ENCODE measurements at regions not wholly inside any gene's neighbourhood (a gene's known extent, or its start where the extent isn't known, plus 50 kb on each side); places are given as distances from the start of the nearest gene placed in this dataset.

- no peaks in the 10 kb centered on the region for H3K27me3 ChIP-seq (ENCODE audit: control insufficient read depth in 2 of 2, insufficient read depth in 1 of 2, low read length in 1 of 2)
- 97% methylated on average over 14 of the region's 14 CpGs for WGBS
- H3K4me3 ChIP-seq (ENCODE audit: low read length in 2 of 2), result no peak overlapping the region
- no peak overlapping the region for H3K27ac ChIP-seq (ENCODE audit: low read depth in 1 of 2, low read length in 1 of 2)
- no peaks in the 10 kb centered on the region for H3K36me3 ChIP-seq (ENCODE audit: control insufficient read depth in 2 of 2, insufficient read depth in 2 of 2, low read length in 1 of 2)
- DNase-seq (ENCODE audit: low read depth in 6 of 9, low spot score in 9 of 9), result no peak
- H3K9me3 ChIP-seq (ENCODE audit: control insufficient read depth in 2 of 2, insufficient read depth in 1 of 2, low read length in 1 of 2), result peaks cover 0 to 4% of the 10 kb centered on the region in 2 donors
- H3K4me1 ChIP-seq (ENCODE audit: control insufficient read depth in 2 of 2, insufficient read depth in 2 of 2, low read length in 2 of 2), result no peaks in the 10 kb centered on the region
Observed at GRCh38 chr4:84243685-84244084, 255.4 kb downstream of the NKX6-1 start.

GRCh38 chr4:84239278-84239845 is 259.7 kb downstream of the NKX6-1 start:
- H3K4me3 ChIP-seq (ENCODE audit: low read length in 2 of 2), result no peak overlapping the region
- H3K4me1 ChIP-seq (ENCODE audit: control insufficient read depth in 2 of 2, insufficient read depth in 2 of 2, low read length in 2 of 2), result no peaks in the 10 kb centered on the region
- peaks cover 0 to 4% of the 10 kb centered on the region in 2 donors for H3K9me3 ChIP-seq (ENCODE audit: control insufficient read depth in 2 of 2, insufficient read depth in 1 of 2, low read length in 1 of 2)
- 72% methylated on average over 4 of the region's 4 CpGs for WGBS
- no peak for DNase-seq (ENCODE audit: low read depth in 6 of 9, low spot score in 9 of 9)
- no peaks in the 10 kb centered on the region for H3K36me3 ChIP-seq (ENCODE audit: control insufficient read depth in 2 of 2, insufficient read depth in 2 of 2, low read length in 1 of 2)
- H3K27me3 ChIP-seq (ENCODE audit: control insufficient read depth in 2 of 2, insufficient read depth in 1 of 2, low read length in 1 of 2), result no peaks in the 10 kb centered on the region
- H3K27ac ChIP-seq (ENCODE audit: low read depth in 1 of 2, low read length in 1 of 2), result no peak overlapping the region

- Histone ChIP-seq H3K36me3 (ENCODE audit: control insufficient read depth in 2 of 2, insufficient read depth in 2 of 2, low read length in 1 of 2) (no peaks in the 10 kb centered on the region), H3K27me3 (ENCODE audit: control insufficient read depth in 2 of 2, insufficient read depth in 1 of 2, low read length in 1 of 2) (no peaks in the 10 kb centered on the region), H3K4me1 (ENCODE audit: control insufficient read depth in 2 of 2, insufficient read depth in 2 of 2, low read length in 2 of 2) (no peaks in the 10 kb centered on the region), H3K4me3 (ENCODE audit: low read length in 2 of 2) (no peak overlapping the region), H3K27ac (ENCODE audit: low read depth in 1 of 2, low read length in 1 of 2) (no peak overlapping the region), H3K9me3 (ENCODE audit: control insufficient read depth in 2 of 2, insufficient read depth in 1 of 2, low read length in 1 of 2) (no peaks in the 10 kb centered on the region)
- 75% methylated on average over 7 of the region's 7 CpGs for WGBS
- DNase-seq (ENCODE audit: low read depth in 6 of 9, low spot score in 9 of 9), result no peak
Observed at GRCh38 chr4:84238247-84239090, 260.6 kb downstream of the NKX6-1 start.

- Histone ChIP-seq H3K27ac (ENCODE audit: low read depth in 1 of 2, low read length in 1 of 2) (no peak overlapping the region), H3K9me3 (ENCODE audit: control insufficient read depth in 2 of 2, insufficient read depth in 1 of 2, low read length in 1 of 2) (no peaks in the 10 kb centered on the region), H3K36me3 (ENCODE audit: control insufficient read depth in 2 of 2, insufficient read depth in 2 of 2, low read length in 1 of 2) (no peaks in the 10 kb centered on the region), H3K4me3 (ENCODE audit: low read length in 2 of 2) (no peak overlapping the region), H3K4me1 (ENCODE audit: control insufficient read depth in 2 of 2, insufficient read depth in 2 of 2, low read length in 2 of 2) (no peaks in the 10 kb centered on the region), H3K27me3 (ENCODE audit: control insufficient read depth in 2 of 2, insufficient read depth in 1 of 2, low read length in 1 of 2) (no peaks in the 10 kb centered on the region)
- DNase-seq (ENCODE audit: low read depth in 6 of 9, low spot score in 9 of 9), result no peak
- 85% methylated on average over 4 of the region's 4 CpGs for WGBS
Observed at GRCh38 chr4:84237008-84237407, 262.1 kb downstream of the NKX6-1 start.

GRCh38 chr4:84235126-84235944 is 263.8 kb downstream of the NKX6-1 start:
- H3K27ac ChIP-seq (ENCODE audit: low read depth in 1 of 2, low read length in 1 of 2), result no peak overlapping the region
- no peaks in the 10 kb centered on the region for H3K27me3 ChIP-seq (ENCODE audit: control insufficient read depth in 2 of 2, insufficient read depth in 1 of 2, low read length in 1 of 2)
- DNase-seq (ENCODE audit: low read depth in 6 of 9, low spot score in 9 of 9), result no peak
- H3K4me1 ChIP-seq (ENCODE audit: control insufficient read depth in 2 of 2, insufficient read depth in 2 of 2, low read length in 2 of 2), result no peaks in the 10 kb centered on the region
- no peak overlapping the region for H3K4me3 ChIP-seq (ENCODE audit: low read length in 2 of 2)
- WGBS, result 90% methylated on average over 6 of the region's 6 CpGs
- H3K9me3 ChIP-seq (ENCODE audit: control insufficient read depth in 2 of 2, insufficient read depth in 1 of 2, low read length in 1 of 2), result no peaks in the 10 kb centered on the region
- H3K36me3 ChIP-seq (ENCODE audit: control insufficient read depth in 2 of 2, insufficient read depth in 2 of 2, low read length in 1 of 2), result no peaks in the 10 kb centered on the region

GRCh38 chr4:84232309-84233095 is 266.6 kb downstream of the NKX6-1 start:
- WGBS, result 82% methylated on average over 7 of the region's 7 CpGs
- H3K27ac ChIP-seq (ENCODE audit: low read depth in 1 of 2, low read length in 1 of 2), result no peak overlapping the region
- no peaks in the 10 kb centered on the region for H3K36me3 ChIP-seq (ENCODE audit: control insufficient read depth in 2 of 2, insufficient read depth in 2 of 2, low read length in 1 of 2)
- no peaks in the 10 kb centered on the region for H3K9me3 ChIP-seq (ENCODE audit: control insufficient read depth in 2 of 2, insufficient read depth in 1 of 2, low read length in 1 of 2)
- no peaks in the 10 kb centered on the region for H3K4me1 ChIP-seq (ENCODE audit: control insufficient read depth in 2 of 2, insufficient read depth in 2 of 2, low read length in 2 of 2)
- no peaks in the 10 kb centered on the region for H3K27me3 ChIP-seq (ENCODE audit: control insufficient read depth in 2 of 2, insufficient read depth in 1 of 2, low read length in 1 of 2)
- no peak overlapping the region for H3K4me3 ChIP-seq (ENCODE audit: low read length in 2 of 2)
- no peak for DNase-seq (ENCODE audit: low read depth in 6 of 9, low spot score in 9 of 9)

- no peaks in the 10 kb centered on the region for H3K36me3 ChIP-seq (ENCODE audit: control insufficient read depth in 2 of 2, insufficient read depth in 2 of 2, low read length in 1 of 2)
- no peaks in the 10 kb centered on the region for H3K9me3 ChIP-seq (ENCODE audit: control insufficient read depth in 2 of 2, insufficient read depth in 1 of 2, low read length in 1 of 2)
- no peak overlapping the region for H3K27ac ChIP-seq (ENCODE audit: low read depth in 1 of 2, low read length in 1 of 2)
- H3K4me1 ChIP-seq (ENCODE audit: control insufficient read depth in 2 of 2, insufficient read depth in 2 of 2, low read length in 2 of 2), result no peaks in the 10 kb centered on the region
- no peak for DNase-seq (ENCODE audit: low read depth in 6 of 9, low spot score in 9 of 9)
- WGBS, result 85% methylated on average over 2 of the region's 2 CpGs
- no peak overlapping the region for H3K4me3 ChIP-seq (ENCODE audit: low read length in 2 of 2)
- H3K27me3 ChIP-seq (ENCODE audit: control insufficient read depth in 2 of 2, insufficient read depth in 1 of 2, low read length in 1 of 2), result no peaks in the 10 kb centered on the region
Observed at GRCh38 chr4:84231539-84232055, 267.5 kb downstream of the NKX6-1 start.

GRCh38 chr4:84224522-84224921 is 274.6 kb downstream of the NKX6-1 start:
- Histone ChIP-seq H3K27ac (ENCODE audit: low read depth in 1 of 2, low read length in 1 of 2) (no peak overlapping the region), H3K9me3 (ENCODE audit: control insufficient read depth in 2 of 2, insufficient read depth in 1 of 2, low read length in 1 of 2) (no peaks in the 10 kb centered on the region), H3K4me3 (ENCODE audit: low read length in 2 of 2) (no peak overlapping the region), H3K27me3 (ENCODE audit: control insufficient read depth in 2 of 2, insufficient read depth in 1 of 2, low read length in 1 of 2) (no peaks in the 10 kb centered on the region), H3K36me3 (ENCODE audit: control insufficient read depth in 2 of 2, insufficient read depth in 2 of 2, low read length in 1 of 2) (no peaks in the 10 kb centered on the region), H3K4me1 (ENCODE audit: control insufficient read depth in 2 of 2, insufficient read depth in 2 of 2, low read length in 2 of 2) (no peaks in the 10 kb centered on the region)
- 69% methylated on average over 4 of the region's 4 CpGs for WGBS
- DNase-seq (ENCODE audit: low read depth in 6 of 9, low spot score in 9 of 9), result no peak

Measured in thymus (tissue), 11 donors.